ENCODE measurements at regions not wholly inside any gene's neighbourhood (a gene's known extent, or its start where the extent isn't known, plus 50 kb on each side); places are given as distances from the start of the nearest gene placed in this dataset.

- 24 to 35% methylated on average over 8 to 9 of the region's 9 CpGs for WGBS, 2 donors
- no peaks in the 10 kb centered on the region for H3K9me3 ChIP-seq
- peak; percentile 85 to 90 for ATAC-seq (ENCODE audit: low FRiP score in 2 of 2)
- H3K4me1 ChIP-seq = peaks cover 7 to 27% (median 15%) of the 10 kb centered on the region in 4 donors
- H3K27ac ChIP-seq = peak overlapping the region; percentile 49 to 77 (median 68)
- no peak for TF ChIP-seq POLR2A (IDR thresholded peaks at IDR 0.05)
- TF ChIP-seq EP300 (IDR thresholded peaks at IDR 0.05) = peak in 1 of 4 donors; percentile 63
- TF ChIP-seq POLR2AphosphoS5 (IDR thresholded peaks at IDR 0.05) = peak in 1 of 2 donors; percentile 25
- TF ChIP-seq CTCF (IDR thresholded peaks at IDR 0.05) = no peak
- H3K36me3 ChIP-seq = no peaks in the 10 kb centered on the region
- DNase-seq = peak in 1 of 2 donors; percentile 88
- no peaks in the 10 kb centered on the region for H3K27me3 ChIP-seq
- no peak overlapping the region for H3K4me3 ChIP-seq
Observed at GRCh38 chr4:123555233-123555806, 158.7 kb downstream of the SPRY1 start.

GRCh38 chr4:123555807-123556273 lies 159.2 kb downstream of the SPRY1 start:
- H3K4me1 ChIP-seq = peaks cover 7 to 27% (median 15%) of the 10 kb centered on the region in 4 donors
- TF ChIP-seq POLR2A (IDR thresholded peaks at IDR 0.05) = no peak
- TF ChIP-seq CTCF (IDR thresholded peaks at IDR 0.05) = no peak
- no peak for TF ChIP-seq POLR2AphosphoS5 (IDR thresholded peaks at IDR 0.05)
- no peak for TF ChIP-seq EP300 (IDR thresholded peaks at IDR 0.05)
- WGBS, 2 donors = 35 to 53% methylated on average over 5 to 6 of the region's 6 CpGs

GRCh38 chr4:123556526-123556925 lies 159.9 kb downstream of the SPRY1 start:
- H3K9me3 ChIP-seq = no peaks in the 10 kb centered on the region
- TF ChIP-seq POLR2AphosphoS5 (IDR thresholded peaks at IDR 0.05) = no peak
- DNase-seq = no peak
- no peak overlapping the region for H3K4me3 ChIP-seq
- H3K4me1 ChIP-seq = peaks cover 7 to 27% (median 15%) of the 10 kb centered on the region in 4 donors
- H3K27me3 ChIP-seq = no peaks in the 10 kb centered on the region
- no peaks in the 10 kb centered on the region for H3K36me3 ChIP-seq
- WGBS, 2 donors = 70 to 78% methylated on average over 4 of the region's 4 CpGs
- no peak for ATAC-seq (ENCODE audit: low FRiP score in 2 of 2)
- peak overlapping the region; percentile 49 to 77 (median 68) for H3K27ac ChIP-seq

More at GRCh38 chr4:123555807-123556273, 159.2 kb downstream of the SPRY1 start:
- no peaks in the 10 kb centered on the region for H3K27me3 ChIP-seq
- H3K27ac ChIP-seq = peak overlapping the region; percentile 49 to 77 (median 68)
- DNase-seq (no peak), ATAC-seq (ENCODE audit: low FRiP score in 2 of 2) (peak in 1 of 2 donors; percentile 14)
- no peaks in the 10 kb centered on the region for H3K36me3 ChIP-seq
- no peaks in the 10 kb centered on the region for H3K9me3 ChIP-seq
- no peak overlapping the region for H3K4me3 ChIP-seq

- no peak overlapping the region for H3K27ac ChIP-seq
Observed at GRCh38 chr4:123557857-123558536, 161.4 kb downstream of the SPRY1 start.

More at GRCh38 chr4:123557857-123558536, 161.4 kb downstream of the SPRY1 start:
- Histone ChIP-seq H3K36me3 (no peaks in the 10 kb centered on the region), H3K9me3 (no peaks in the 10 kb centered on the region), H3K4me3 (no peak overlapping the region), H3K27me3 (no peaks in the 10 kb centered on the region), H3K4me1 (peaks cover 7 to 27% (median 15%) of the 10 kb centered on the region in 4 donors)
- DNase-seq (no peak), ATAC-seq (ENCODE audit: low FRiP score in 2 of 2) (no peak)
- TF ChIP-seq EP300 (IDR thresholded peaks at IDR 0.05) (no peak), POLR2A (IDR thresholded peaks at IDR 0.05) (no peak), CTCF (IDR thresholded peaks at IDR 0.05) (no peak), POLR2AphosphoS5 (IDR thresholded peaks at IDR 0.05) (no peak)
- WGBS, 2 donors = 73 to 92% methylated on average over 4 of the region's 4 CpGs

Data from upper lobe of left lung (tissue), 6 donors.